NT2/D1 (cell line): ENCODE measurements at regions not wholly inside any gene's neighbourhood (a gene's known extent, or its start where the extent isn't known, plus 50 kb on each side); places are given as distances from the start of the nearest gene placed in this dataset.

ENCODE experiments used
- DNase-seq: peaks from one replicate; pipeline ENCODE4 v3.0.0-alpha.2; 2011; ENCODE audit warnings: low read depth, low spot score
- H3K27me3 ChIP-seq: 2 replicates; pipeline ENCODE4 v1.6.0; 2011; ENCODE audit warnings: mild to moderate bottlenecking; ENCODE audit not compliant: insufficient read length, insufficient read depth
- H3K36me3 ChIP-seq: 2 replicates; pipeline ENCODE4 v1.6.1; 2011; ENCODE audit warnings: mild to moderate bottlenecking, low read length, mixed read lengths; ENCODE audit not compliant: insufficient read depth, insufficient read length
- H3K4me1 ChIP-seq: 2 replicates; pipeline ENCODE4 v1.5.1; 2011; ENCODE audit not compliant: insufficient read depth, insufficient read length
- H3K4me3 ChIP-seq: 2 replicates; pipeline ENCODE4 v1.5.1; 2011; ENCODE audit warnings: low read depth; ENCODE audit not compliant: insufficient read length
- H3K9ac ChIP-seq: 2 replicates; pipeline ENCODE4 v1.6.0; 2011; ENCODE audit warnings: low read depth; ENCODE audit not compliant: insufficient read length
- H3K9me3 ChIP-seq: 2 replicates; pipeline ENCODE4 v1.5.1; 2011; ENCODE audit warnings: mild to moderate bottlenecking, low read length; ENCODE audit not compliant: insufficient read depth
- SUZ12 ChIP-seq: IDR thresholded peaks from 2 replicates; pipeline ENCODE4 v1.6.1; 2011; ENCODE audit not compliant: insufficient read length, insufficient read depth; ENCODE audit errors: extremely low read depth
- YY1 ChIP-seq: IDR thresholded peaks from 2 replicates; pipeline ENCODE4 v1.6.1; 2011; ENCODE audit not compliant: insufficient read length, insufficient read depth
- ZNF274 ChIP-seq: IDR thresholded peaks from 2 replicates; pipeline ENCODE4 v1.6.1; 2011; ENCODE audit warnings: mild to moderate bottlenecking, low read depth, low read length

DNA sequence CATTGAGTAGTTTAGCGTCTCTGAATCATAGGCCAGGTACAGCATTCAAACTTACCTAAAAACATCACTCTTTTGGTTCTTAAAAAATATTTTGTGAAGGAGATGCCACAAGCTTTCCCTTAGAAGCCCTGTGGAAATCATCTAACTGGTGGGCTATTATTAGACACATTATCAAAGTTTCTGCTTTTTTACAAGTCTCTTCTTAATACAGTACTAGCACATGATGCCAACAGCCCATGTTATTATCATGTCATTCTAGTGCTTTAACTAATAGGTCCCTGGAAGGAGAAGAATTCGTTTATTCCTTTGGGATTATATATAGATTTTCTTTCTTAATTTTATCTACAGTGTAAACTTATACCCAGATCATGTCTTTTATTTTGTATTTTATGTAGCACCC, 146.0 kb upstream of the PTPRK start:
- no peaks in the 10 kb centered on the region for H3K27me3 ChIP-seq
- no peaks in the 10 kb centered on the region for H3K9me3 ChIP-seq
- H3K4me1 ChIP-seq = no peaks in the 10 kb centered on the region
- no peak overlapping the region for H3K4me3 ChIP-seq
- H3K36me3 ChIP-seq = no peaks in the 10 kb centered on the region
- no peak for DNase-seq
- no peak for TF ChIP-seq YY1
- no peak for TF ChIP-seq ZNF274
- TF ChIP-seq SUZ12 = no peak
- H3K9ac ChIP-seq = no peak overlapping the region

DNA sequence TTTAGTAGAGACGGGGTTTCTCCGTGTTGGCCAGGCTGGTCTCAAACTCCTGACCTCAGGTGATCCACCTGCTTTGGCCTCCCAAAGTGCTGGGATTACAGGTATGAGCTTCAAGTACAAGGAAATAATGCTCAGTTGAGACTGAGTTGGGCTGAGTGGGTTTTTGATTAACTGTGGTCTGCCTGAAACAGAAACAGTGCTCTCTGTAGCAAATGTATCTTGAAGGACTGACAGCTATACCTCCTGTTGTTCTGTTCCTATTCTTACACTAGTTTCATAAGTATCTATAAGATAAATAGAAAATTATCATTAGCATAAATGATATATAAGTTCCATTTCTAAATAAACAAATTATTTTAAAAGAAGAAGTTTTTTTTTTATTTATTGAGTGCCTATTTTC, 142.8 kb upstream of the PTPRK start:
- Histone ChIP-seq H3K9me3 (no peaks in the 10 kb centered on the region), H3K9ac (no peak overlapping the region), H3K36me3 (no peaks in the 10 kb centered on the region), H3K4me3 (no peak overlapping the region), H3K27me3 (no peaks in the 10 kb centered on the region), H3K4me1 (no peaks in the 10 kb centered on the region)
- no peak for DNase-seq
- TF ChIP-seq YY1 (no peak), SUZ12 (no peak), ZNF274 (no peak)

DNA sequence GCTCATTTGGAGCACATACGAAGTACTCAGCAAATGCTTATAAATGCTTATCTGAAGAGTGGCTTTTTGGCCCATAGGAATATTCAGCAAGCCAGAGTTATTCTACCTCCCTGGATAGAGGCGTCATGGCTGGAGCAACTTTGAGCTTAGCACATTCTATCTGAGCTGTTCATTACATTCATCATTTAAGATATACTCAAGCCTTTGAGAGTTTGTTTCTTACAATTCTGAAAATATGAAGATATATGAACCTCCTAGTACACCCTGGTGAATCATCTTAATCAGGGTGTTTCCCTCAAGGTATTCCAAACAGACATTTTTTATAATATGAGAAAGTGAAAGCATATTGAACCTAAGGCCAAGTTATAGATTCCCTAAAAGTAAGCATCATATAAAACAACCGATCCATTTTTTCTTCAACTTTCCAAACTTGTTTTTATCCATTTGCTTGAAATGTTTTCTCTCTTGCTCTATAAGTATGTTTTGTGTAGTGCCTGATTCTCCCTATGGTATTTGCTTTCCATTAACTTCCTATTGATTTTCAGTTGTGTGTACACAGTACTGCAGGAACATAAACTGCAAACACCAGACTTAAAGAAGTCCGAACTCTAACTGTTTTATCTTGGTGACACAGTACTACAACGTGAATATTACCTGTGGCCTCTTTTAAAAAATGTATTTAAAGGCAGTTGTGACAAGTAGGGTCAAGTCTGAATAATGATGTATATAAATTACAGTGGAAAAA, 139.7 kb upstream of the PTPRK start:
- H3K4me1 ChIP-seq = no peaks in the 10 kb centered on the region
- no peaks in the 10 kb centered on the region for H3K27me3 ChIP-seq
- no peaks in the 10 kb centered on the region for H3K9me3 ChIP-seq
- no peaks in the 10 kb centered on the region for H3K36me3 ChIP-seq
- DNase-seq = no peak
- TF ChIP-seq SUZ12 (no peak), ZNF274 (no peak), YY1 (no peak)
- H3K4me3 ChIP-seq = no peak overlapping the region
- no peak overlapping the region for H3K9ac ChIP-seq

DNA sequence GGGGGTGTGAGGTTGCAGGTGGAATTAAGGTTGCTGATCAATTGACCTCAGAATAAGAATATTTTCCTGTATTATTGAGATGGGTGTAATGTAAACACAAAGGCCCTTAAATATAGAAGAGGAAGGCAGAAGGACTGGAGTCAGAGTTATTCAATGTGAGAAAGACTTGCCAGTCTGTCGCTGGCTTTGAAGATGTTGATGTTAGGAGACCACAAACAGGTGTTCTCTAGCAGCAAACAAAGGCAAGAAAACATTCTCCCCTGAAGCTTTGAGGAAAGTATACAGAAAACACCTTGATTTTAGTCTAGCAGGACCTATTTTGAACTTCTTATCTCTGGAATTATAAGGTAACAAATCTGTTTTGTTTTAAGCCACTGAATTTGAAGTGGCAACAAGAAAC, 138.9 kb upstream of the PTPRK start:
- H3K9ac ChIP-seq = no peak overlapping the region
- no peaks in the 10 kb centered on the region for H3K36me3 ChIP-seq
- H3K4me3 ChIP-seq = no peak overlapping the region
- H3K9me3 ChIP-seq = no peaks in the 10 kb centered on the region
- no peaks in the 10 kb centered on the region for H3K27me3 ChIP-seq
- no peak for DNase-seq
- no peaks in the 10 kb centered on the region for H3K4me1 ChIP-seq
- TF ChIP-seq SUZ12 (no peak), ZNF274 (no peak), YY1 (no peak)

DNA sequence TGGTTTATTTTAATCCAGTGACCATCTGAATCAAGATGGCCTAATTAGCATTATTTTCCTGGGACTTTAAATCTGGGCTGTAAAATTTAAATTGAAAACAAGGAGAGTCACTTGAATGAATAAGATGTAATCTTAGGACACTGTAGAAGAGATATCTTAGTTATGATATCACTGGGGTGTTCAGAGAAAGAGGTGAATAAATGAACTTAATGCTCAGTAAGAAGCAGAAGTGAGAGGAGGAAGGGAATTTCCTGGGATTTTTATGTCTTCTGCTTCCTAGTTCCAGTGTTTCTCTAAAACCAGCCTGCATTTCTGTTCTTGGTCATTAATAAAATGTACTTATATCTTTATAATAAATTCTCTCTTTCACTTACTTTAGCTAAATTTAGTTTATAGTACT, 136.8 kb upstream of the PTPRK start:
- no peaks in the 10 kb centered on the region for H3K27me3 ChIP-seq
- H3K36me3 ChIP-seq = no peaks in the 10 kb centered on the region
- no peak overlapping the region for H3K4me3 ChIP-seq
- TF ChIP-seq SUZ12 = no peak
- no peak for TF ChIP-seq YY1
- no peak for TF ChIP-seq ZNF274
- no peak overlapping the region for H3K9ac ChIP-seq
- no peaks in the 10 kb centered on the region for H3K9me3 ChIP-seq
- no peaks in the 10 kb centered on the region for H3K4me1 ChIP-seq
- DNase-seq = no peak

DNA sequence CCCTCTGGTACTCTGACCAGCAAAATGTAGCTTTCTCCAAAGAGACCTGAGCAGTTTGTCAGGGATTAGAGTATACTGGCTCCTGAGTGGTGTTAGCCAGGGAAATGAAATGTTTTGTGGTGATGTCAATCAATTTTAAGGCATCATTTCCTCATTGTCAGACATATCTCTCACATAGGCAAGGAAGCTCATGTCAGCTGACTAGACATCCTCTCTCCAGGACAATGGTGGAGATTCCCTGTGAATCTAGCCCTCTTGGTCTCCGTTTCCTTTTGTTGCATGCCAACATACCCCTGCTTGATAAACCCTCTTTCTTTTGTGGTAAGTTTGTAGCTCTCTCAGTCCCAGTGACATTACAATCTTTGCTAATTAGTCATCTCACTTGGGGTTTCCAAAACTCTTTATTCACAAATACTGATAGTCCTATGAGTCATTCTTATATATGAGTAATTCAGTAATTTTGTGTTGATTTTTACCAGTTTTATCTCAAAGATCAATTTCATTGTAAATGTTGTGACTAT, 135.6 kb upstream of the PTPRK start:
- Histone ChIP-seq H3K9ac (no peak overlapping the region), H3K4me3 (no peak overlapping the region), H3K27me3 (no peaks in the 10 kb centered on the region), H3K36me3 (no peaks in the 10 kb centered on the region), H3K9me3 (no peaks in the 10 kb centered on the region), H3K4me1 (no peaks in the 10 kb centered on the region)
- no peak for TF ChIP-seq SUZ12
- TF ChIP-seq YY1 = no peak
- TF ChIP-seq ZNF274 = no peak
- DNase-seq = no peak

DNA sequence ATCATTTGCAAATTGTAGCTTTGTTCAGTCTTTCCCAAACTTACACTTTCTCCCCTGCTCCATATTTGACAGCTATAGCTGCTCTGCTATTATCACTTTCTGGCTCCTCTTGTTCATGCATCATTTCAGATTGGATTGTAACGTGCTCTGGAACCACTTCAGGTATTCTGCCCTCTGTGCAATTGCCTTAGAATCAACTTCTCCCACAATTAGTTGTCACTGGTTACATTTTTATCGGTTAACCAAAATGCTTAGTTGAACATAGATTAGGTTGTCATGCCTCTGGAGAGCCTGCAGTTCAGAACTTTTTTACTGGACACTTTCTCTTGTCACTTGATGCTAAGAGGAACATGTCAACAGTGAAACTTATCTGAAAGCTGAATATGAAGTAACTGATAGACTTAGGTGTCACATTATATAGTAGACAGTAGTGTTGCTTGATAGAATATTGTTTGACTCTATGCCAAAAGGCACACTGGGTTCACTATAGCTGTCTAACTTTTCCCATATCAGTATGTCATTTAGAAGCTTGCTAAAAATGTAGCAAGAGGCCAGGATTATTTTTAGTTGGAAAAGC, 127.7 kb upstream of the PTPRK start:
- TF ChIP-seq SUZ12 = no peak
- TF ChIP-seq ZNF274 = no peak
- no peak for TF ChIP-seq YY1
- no peak for DNase-seq
- no peaks in the 10 kb centered on the region for H3K36me3 ChIP-seq
- no peak overlapping the region for H3K4me3 ChIP-seq
- H3K9me3 ChIP-seq = no peaks in the 10 kb centered on the region
- H3K9ac ChIP-seq = no peak overlapping the region
- no peaks in the 10 kb centered on the region for H3K4me1 ChIP-seq
- no peaks in the 10 kb centered on the region for H3K27me3 ChIP-seq
